IgD-negative memory B cell (primary cell): ENCODE measurements at regions not wholly inside any gene's neighbourhood (a gene's known extent, or its start where the extent isn't known, plus 50 kb on each side); places are given as distances from the start of the nearest gene placed in this dataset.

Experiments
- H3K27ac Mint-ChIP-seq, 3 donors: one replicate each; pipeline ENCODE4 v1.8.0; 2020 to 2022; ENCODE audit warnings: mild to moderate bottlenecking in 3 of 3, mixed read lengths in 3 of 3, moderate library complexity in 1 of 3
- H3K27me3 Mint-ChIP-seq: one replicate; pipeline ENCODE4 v1.8.0; 2021; ENCODE audit warnings: mixed read lengths
- H3K36me3 Mint-ChIP-seq: one replicate; pipeline ENCODE4 v1.8.0; 2020; ENCODE audit warnings: mild to moderate bottlenecking, mixed read lengths
- H3K4me1 Mint-ChIP-seq, 3 donors: one replicate each; pipeline ENCODE4 v1.8.0; 2020 to 2022; ENCODE audit warnings: mixed read lengths in 3 of 3, mild to moderate bottlenecking in 1 of 3
- H3K4me3 Mint-ChIP-seq, 4 donors: one replicate each; pipeline ENCODE4 v1.8.0; 2020 to 2022; ENCODE audit warnings: mild to moderate bottlenecking in 4 of 4, mixed read lengths in 4 of 4, moderate library complexity in 3 of 4
- H3K9me3 Mint-ChIP-seq, 3 donors: one replicate each; pipeline ENCODE4 v1.8.0; 2020 to 2021; ENCODE audit warnings: mixed read lengths in 3 of 3, mild to moderate bottlenecking in 1 of 3

DNA sequence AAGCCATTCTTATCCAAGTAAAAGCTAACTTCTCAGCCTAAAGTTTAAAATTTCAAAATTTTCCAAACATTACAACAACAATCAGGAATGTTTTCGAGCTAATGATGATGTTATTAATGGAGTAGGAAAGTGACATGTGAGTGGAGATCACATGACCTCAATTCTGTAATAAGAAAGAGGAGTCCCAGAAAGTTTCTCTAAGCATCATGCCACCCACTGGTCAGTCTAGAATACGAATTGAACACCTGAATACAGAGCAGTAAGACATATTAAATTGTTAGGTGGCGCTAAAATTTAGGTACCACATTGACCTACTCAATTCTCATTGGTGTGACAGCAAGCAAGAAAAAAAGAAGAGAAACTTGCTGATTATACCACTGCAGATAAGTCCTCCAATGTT, 163.9 kb downstream of the DCLK3 start:
- no peaks in the 10 kb centered on the region for H3K36me3 Mint-ChIP-seq
- peaks cover 0 to 5% (median 0%) of the 10 kb centered on the region in 3 donors for H3K9me3 Mint-ChIP-seq
- H3K27ac Mint-ChIP-seq = no peak overlapping the region
- H3K27me3 Mint-ChIP-seq = peaks cover 3% of the 10 kb centered on the region
- H3K4me3 Mint-ChIP-seq = no peak overlapping the region
- H3K4me1 Mint-ChIP-seq = no peaks in the 10 kb centered on the region
